ENCODE measurements at regions not wholly inside any gene's neighbourhood (a gene's known extent, or its start where the extent isn't known, plus 50 kb on each side); places are given as distances from the start of the nearest gene placed in this dataset.
A peak's percentile ranks its signal among the peaks of the same experiment; 100 is the strongest.

DNA sequence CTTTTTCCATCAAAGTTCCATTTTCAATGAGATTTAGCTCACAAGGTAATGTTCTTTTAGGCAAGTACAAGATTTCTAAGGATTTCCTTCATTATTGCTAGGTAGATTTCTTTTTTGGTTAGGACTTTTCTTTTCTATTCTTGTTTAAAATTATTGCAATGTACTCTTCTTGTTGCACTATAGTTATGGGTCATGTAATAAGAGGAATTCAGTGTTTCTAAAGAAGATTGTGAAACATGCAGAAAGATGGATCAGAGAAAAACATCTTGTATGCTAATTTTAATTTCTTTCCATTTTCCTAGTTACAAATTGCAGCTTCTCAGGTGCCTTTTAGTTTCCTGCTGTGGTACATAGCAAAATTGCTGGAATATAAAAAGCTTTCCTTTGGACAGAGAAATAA, 56.1 kb downstream of the BTG1 start:
- DNase-seq = no peak

DNA sequence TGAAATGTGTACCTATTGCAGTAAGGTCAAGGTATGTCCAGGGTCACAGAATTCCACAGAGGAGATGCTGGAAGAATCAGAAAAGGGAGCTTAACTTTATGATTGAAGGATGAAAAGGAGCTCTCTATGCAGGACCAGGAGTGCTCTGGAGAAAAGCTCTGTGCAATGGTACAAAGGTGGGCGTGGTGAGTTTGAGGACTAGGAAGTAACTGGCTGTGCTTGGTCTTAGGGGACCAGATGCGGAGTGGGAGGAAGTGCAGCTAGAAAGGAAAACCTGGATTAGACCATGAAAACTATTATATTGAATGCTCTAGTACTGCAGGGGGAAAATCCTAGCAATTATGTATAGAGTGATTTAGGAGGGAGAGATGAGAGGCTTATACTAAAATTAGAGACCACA, 56.8 kb downstream of the BTG1 start:
- DNase-seq = peak in 1 of 3 experiments; percentile 9

DNA sequence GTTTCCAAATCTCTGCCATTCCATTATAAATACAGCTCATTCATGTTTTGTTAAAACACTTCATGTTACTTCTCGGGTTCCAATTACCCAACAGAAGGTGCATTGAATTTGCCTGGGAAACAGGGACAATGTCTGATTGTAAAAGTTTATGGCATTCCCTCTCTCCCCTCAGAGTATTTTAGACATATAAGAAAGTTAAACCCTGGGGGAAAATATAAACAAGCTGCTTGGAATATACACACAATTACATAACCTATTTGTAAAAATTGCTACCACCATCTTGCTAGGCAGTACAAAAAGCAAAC, 60.0 kb downstream of the BTG1 start:
- DNase-seq = no peak

DNA sequence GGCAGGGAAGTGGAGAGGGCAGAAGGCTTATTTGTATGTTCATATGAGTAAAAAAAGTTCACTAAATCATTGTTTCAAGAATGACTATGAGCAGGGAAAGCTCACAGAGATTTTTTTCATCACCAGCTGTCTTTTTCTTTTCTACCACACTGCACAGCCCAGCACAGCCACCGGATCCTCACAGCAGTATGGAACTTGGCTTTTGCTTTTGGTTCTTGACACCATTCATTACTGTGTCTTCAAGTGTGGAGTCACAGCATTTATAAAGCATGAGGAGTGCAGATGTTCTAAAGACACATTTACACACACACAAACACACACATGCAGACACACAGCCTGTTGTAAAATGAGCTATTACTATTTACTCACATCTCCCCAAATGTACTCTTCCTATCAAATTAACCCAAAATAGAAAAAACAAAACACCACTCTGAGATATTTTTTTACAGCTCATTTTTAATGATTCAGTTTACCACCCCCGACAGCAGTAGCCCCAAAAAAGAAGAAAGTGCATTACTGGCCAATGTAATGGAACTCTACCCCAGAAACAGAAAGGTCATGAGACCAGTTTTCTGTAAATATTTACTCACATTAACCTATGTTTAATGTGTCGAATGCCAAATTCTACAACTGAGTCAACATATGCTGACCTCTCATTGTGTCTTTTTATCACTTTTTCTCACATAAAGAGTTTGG, 60.5 kb downstream of the BTG1 start:
- DNase-seq = no peak

DNA sequence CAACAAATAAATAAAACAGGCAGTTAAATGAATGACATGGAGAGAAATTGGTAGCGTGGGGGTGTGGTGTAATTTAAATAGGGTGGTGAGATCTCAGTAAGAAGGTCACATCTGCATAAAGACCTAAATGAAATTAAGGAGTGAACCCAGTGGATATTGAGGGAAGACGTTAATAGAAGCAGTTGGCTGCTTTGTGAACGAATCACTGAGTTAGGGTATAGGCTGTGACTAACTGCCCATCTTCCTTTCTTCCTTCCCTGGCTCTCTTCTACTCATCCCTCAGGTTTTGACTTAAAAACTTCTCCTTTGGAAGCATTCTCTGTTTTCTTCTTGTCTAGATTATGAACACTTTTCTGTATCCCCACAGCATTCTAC, 64.7 kb downstream of the BTG1 start:
- no peak for DNase-seq

DNA sequence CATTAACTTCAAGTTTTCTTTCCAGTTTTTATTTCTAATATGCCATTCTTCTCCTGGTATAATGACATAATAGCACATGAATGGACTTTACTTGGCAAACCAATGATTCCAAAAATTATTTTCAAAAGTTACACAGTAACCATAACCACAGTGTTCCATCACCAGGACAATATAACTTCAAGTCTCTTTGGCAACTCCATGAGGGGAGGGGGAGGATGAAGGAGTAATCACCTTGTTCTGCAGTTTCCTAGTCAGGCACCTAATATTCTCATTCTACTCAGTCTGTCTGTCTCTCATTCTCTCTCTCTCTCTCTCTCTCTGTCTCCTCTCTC, 66.6 kb downstream of the BTG1 start:
- DNase-seq = no peak

DNA sequence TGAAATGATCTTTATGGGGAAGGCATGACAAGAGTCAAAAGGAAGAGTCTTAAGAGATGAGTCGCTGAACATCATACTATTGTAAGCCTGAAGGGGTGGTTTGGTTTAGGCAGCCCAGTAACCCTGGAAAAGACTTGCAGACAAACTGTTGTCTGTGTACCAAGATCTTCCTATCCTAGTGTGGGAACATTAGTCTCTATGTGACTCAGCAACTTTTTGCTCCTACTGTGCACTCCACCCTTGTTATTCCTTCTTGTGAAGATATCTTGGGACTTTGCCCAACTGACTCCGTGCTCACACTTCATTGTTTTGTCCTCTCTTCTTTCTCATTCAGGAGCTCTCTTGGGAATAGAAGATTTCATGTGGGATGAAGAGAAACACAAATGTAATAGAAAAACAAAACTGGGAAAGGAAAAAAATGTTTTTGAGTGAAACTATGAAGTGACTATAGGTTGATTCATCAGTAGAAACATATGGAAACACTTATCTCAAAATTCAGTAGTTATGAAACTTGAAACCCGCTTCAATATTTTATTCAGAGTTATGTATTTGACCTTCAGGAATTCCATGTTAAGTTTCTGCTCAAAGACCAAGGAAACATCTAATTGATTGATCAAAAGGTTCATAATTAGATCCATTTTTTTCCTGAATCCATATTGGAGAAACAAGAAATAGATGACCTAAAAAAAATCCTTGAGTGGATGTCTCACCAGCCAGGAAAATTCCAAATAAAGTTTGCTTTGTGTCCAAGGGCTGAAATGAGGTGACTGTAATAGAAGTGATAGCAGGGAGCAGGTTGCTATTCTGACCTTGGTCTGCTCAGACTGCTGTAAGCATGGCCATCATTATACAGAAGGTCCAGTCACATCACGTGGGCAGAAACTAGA, 67.2 kb downstream of the BTG1 start:
- DNase-seq = no peak

DNA sequence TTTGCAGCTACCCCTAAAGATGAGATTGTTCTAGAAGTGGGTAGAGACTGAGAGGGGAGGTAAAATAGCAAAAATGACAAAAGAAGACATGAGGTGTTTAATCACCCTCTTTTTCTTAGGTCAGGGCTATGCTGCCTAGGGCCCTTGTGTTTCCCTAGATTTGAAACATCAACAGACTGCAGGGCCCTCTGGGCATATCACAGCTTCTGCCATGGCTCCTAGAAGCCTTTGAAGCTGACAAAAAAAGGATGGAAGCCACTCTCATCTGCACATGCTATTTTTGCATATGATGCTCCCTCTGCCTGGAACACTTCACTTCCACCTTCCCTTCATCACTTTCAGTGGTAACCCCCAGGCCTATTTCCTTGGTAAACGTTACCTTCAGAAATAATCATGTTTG, 68.1 kb downstream of the BTG1 start:
- no peak for DNase-seq

DNA sequence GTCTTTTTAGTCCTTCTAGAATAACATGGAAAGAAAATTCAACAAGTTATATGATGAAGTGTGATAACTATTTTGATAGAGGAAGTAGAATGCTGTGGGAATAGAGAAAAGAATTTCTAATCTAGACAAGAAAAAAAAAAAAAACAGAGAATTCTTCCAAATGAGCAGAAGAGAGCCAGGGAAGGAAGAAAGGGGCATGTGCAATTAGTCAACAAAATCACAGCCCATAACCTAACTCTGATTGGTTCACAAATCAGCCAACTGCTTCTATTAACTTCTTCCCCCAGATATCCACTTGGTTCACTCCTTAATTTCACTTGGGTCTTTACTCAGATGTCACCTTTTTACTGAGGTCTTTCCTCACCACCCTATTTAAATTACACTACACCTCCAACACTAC, 69.5 kb downstream of the BTG1 start:
- no peak for DNase-seq

DNA sequence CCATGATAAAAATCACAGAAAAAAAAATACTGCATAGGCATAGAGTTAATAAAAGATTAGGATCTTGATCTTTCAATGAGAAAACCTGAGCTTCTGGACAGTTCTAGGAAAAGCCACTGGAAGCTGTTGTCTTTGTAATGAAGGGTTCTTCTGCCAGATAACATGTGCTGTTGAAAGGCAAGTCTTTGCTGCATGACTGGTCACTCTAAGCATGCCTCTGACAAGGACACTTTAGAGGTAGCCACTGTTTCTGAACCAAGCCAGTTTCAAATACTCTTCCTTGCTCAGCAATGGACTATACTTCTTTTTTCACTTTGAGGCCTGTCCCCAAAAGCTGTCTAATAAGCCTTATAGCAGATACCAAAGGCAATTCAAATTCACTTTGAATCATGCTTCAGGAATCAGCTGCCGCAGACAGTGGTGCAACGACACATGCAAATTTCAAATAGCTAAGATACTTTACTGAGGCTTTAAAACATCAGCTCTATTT, 70.2 kb downstream of the BTG1 start:
- peak in 1 of 3 experiments; percentile 11 for DNase-seq

DNA sequence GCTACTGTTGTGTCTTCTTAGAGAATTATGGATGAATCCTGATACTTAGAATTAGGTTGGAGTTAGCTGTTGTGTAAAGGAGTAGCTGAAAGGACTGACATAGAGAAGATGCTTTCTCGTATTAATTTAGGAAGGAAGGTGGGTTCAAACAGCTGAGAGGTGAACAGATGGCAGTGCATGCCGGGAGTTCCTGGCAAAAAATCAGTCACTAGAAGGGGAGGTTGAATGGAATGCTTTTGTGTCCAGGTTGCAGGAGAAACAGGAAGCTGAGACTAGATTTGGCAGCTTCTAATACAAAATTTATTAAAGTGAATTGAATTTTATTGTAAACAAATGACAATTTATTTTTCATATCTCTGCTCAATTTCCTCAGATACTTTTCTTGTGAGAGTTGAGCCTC, 70.8 kb downstream of the BTG1 start:
- no peak for DNase-seq

DNA sequence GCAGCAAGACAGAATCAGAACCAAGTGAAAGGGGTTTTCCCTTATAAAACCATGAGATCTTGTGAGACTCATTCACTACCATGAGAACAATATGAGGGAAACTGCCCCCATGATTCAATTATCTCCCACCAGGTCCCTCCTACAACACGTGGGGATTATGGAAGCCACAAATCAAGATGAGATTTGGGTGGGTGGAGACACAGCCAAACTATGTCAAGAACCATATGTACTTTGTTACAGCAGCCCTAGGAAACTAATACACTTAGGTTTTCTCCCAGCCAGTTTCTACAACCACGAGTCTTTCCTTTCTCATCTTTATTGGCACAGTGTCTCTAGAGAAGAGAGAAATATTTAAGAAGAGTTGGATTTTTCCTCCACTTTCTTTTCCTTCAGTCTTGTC, 72.6 kb downstream of the BTG1 start:
- no peak for DNase-seq

DNA sequence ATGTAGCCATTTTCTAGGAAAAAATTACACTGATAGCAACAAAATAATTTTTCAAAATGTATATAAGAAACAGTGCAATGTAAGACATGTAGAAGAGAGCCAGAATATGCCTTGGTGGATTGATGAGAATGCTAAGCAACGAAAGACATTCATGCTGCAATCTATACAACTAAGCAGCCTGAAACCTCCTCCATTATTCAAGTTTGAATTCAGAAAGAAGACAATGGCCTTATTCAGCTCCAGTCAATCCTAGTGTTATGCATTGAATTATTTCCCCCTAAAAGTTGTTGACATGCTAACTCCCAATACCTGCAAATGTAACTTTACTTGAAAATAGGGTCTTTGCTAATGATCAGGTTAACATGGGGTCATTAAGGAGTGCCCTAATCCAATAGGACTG, 73.5 kb downstream of the BTG1 start:
- DNase-seq = no peak

DNA sequence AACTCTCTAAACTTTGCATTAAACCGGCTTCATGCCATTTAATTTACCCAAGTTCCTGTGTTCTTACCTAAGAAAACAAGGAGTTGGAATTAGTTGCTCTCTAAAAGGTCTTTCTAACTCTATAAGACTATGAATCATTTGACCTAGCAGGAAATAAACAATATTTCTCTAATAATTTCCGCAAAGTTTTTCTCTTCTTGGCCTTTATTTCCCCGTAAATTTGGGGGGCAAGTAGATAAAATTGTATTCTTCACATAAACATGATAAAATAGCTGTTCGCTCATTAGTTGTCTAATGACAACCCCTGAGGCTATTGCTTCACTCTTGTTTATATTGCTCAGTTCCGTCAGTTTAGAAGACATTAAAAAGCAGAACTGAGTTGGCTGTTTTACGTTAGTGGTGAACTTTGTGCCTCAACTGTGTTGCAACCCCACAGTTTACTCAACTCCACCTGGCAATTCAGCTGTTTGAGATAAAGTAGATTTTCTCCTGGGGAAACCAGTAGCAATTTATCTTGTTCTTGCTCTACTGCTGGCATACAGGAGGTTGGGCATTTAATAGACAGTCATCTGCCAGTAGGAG, 74.7 kb downstream of the BTG1 start:
- no peak for DNase-seq

DNA sequence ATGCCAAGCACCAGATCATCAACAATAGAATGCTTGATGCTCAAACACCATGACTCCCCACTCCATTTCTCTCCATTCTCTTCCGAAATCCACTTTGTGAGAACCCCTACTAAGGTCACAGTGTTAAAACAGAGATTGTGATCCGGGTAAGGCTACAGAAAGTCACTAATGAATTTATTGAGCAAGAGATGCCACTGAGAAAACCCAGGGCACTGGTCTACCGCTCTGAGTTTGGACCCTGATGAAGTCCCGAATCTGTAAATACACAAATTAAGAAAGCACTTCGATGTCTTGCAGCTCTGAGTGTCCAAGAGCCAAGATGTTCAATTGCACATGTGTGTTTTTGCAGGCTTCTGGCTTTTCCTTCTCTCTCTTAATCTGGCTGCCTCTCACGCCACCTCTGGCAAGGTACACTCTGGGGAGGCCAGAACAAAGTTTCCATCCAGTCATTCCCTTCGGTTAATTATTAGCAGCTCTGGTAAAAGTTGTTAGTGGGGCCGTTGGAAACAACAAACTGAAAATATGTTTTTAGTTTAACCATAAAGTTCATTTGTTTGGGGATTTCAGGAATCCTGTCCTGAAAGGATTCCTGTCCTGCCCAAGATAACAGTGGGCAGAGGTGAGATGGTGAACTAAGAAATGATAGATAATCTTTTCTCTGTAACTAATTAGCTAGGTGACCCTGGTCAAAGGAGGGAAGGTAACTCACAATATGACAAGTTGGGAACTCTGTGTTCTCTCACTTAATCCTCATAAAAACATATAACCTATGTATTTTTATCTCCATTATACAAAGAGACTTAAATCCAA, 75.4 kb downstream of the BTG1 start:
- no peak for DNase-seq

DNA sequence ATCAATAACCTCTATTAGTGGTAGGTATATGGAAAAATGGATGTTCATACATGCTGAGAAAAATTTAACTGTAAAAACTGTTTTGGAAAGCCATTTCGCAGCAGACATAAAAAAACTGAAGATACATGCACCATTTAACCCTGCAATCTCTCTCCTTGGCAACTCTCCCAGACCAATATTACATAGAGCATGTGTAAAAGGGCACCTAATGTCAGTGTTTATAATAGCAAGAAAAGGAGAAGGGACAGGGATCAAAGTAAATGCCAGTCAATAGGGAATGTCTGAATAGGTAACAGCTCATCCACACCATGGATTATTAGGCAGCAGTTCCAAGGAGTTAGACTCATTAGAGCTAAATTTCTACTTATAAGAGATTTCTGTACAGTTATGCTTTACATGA, 77.2 kb downstream of the BTG1 start:
- peak; percentile 21 to 84 (median 31) for DNase-seq

DNA sequence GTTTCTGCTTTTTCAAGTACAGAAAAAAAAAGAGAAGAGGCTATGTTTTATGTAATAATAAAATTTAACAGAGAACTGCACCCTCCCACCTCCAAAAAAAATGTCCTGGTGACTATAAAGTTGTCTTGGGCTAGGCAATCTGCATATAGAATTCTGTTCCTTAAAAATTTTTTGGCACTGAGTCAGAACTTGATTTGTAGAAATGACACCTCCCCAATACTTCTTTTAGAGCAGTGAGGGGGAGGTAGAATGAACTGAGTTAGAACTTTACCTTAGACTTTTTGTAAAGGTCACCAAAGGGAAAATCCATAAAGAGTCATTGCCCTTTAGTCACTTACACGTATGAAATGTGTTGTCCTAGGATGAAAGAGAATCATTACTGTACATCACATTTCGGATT, 80.0 kb downstream of the BTG1 start:
- DNase-seq = no peak

DNA sequence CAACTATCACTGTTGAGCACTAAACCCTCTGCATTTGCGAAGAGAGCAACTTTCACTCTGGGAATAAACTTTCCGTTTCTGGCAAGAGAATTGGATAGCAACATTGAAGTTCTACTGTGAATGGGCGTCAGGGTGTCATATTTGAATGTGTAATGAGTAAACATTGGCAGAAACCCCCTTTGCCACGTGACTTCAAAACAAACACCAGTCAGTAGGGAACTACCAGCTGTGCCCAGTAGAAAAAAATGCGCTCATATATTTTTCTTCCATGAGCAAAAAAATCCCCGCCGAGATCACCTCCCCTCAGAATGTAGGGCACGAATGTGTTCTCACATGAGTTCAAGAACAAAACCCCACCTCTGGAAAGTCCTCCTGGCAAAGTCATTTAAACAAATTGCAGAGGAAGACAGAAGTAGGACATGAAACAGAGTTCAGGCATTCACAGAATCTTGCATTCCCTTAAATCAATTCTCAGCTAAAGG, 80.6 kb downstream of the BTG1 start:
- DNase-seq = peak in 2 of 3 experiments; percentile 82 to 93

DNA sequence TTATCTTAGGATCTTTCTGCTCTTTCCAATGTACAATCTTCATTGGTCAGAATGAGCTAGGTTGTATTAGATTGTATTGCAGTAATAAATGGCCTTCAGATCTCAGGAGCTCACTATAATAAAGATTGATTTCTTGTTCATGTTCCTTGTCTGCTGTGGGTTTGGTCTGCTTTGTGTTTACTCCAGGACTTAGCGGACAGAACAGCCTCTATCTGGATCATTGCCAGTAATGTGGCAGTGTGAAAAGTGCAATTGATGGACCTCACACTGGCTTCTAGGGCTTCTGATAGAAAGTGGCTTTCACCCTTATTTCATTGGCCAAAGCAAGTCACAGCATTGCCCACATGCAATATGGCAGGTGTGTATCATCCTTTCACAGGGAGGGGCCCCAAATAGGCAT, 81.2 kb downstream of the BTG1 start:
- peak; percentile 13 to 91 (median 53) for DNase-seq

DNA sequence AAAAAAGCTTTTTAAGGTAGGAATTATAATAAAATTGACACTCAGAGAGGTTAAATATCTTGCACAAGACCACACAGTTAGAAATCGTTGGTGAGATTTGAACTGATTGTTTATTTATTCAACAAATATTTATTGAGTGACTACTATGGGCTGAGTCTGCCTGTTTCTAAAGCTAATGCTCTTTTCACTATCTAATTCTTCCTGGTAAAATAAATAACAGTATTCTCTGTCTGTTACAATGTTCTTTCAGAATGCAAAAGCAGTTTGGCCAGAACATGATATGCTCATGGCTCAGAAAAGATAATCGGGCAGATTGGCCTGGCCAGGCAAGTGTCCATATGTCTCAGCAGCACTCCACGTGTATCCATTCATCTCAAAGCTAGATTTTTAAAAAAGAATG, 82.0 kb downstream of the BTG1 start:
- no peak for DNase-seq

DNA sequence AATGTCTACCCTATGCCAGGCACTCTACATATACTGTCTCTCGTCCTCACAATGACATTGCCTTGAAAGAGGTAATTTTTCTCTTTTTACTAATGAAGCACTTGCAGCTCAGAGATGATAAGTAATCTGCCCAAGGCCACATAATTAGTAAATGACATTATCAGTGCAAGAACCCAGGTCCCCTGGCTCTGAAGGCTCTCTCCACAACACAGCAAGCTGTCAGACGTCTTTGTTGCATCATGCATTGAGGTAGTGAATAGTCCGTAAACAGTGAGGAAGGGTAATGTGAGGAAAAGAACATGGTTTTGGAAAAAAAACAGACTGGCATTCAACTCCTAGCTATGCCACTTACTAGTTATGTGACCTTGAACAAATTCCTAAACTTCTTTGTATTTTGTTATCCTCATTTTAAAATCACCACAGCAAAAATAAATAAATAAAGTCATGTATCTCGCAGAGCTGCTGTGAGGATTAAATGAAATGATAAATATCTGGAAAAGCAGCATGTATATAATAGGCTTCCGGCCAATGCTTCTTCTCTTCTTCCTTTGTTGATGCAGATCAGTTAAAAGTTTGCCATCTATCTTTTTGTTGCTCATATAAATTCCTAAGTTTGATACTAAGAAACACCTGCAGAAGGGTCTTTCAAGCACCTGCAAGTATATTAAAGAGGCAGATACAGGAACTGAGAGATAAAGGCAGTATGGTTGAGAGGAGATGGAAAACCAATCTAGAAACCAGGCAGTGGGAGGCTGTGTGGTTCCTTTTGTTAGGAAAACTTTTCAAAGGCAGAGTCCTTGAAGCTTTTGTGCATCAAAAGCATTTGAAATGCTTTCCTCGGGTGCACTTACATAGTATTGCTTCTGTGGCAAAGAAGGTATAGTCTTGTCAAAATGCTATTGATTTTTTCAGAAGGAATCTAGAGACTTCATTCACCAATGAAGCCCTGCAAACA, 82.8 kb downstream of the BTG1 start:
- no peak for DNase-seq

DNA sequence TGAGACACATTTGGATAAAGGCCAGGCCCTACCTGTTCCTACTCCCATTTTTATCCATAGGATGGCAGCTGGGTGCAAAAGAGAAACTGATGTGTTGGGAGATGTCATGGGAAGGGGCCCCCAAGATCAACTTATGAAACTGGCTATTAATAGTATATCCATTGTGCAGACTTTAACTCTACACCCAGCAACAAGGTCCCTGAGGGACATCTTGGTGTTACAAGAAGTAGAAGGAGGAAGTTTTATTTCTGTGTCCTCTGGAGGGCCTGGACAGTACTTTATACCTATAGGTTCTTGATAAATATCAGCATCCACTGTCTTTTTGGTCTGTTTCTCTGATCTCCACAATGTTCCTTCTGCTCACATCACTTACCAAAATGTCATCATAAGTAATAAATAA, 84.6 kb downstream of the BTG1 start:
- no peak for DNase-seq

Data from NCI-H1417 (cell line).